K562 (cell line): ENCODE measurements at regions not wholly inside any gene's neighbourhood (a gene's known extent, or its start where the extent isn't known, plus 50 kb on each side); places are given as distances from the start of the nearest gene placed in this dataset.

Source experiments
- ATAC-seq: fragments of 200-7000 bp; cut with Tn5 transposase; 3 replicates; pipeline ENCODE4 v1.9.1; 2020; ENCODE audit warnings: moderate library complexity
- BruUV-seq: library from RNA; stranded (reverse); fragments of 400-500 nt; replicated peaks from 2 replicates; lab custom pipeline; 2021; lab: Mats Ljungman, UMichigan
- CTCF ChIA-PET: fragments of 300-600 bp; formaldehyde crosslinking; extraction: SDS; loops from one replicate; lab custom pipeline; 2021; ENCODE audit warnings: low intra/inter-chr PET ratio; lab: Yijun Ruan, JAX
- POLR2A ChIA-PET: fragments of 300-600, 350-650 bp; sonication (Branson Sonifier 250); formaldehyde crosslinking; extraction: SDS; loops from one replicate; lab custom pipeline; 2021; ENCODE audit warnings: antibody characterized with exemption, inconsistent platforms; lab: Yijun Ruan, JAX
- DNase-seq, 4 experiments: peaks; one replicate each; pipeline versions ENCODE4 v3.0.0 to v3.0.0-alpha.2; 2011 to 2018; ENCODE audit warnings: low spot score in 3 of 4, mixed read lengths in 3 of 4; ENCODE audit errors: extremely low read depth in 1 of 4
- FAIRE-seq: peaks from 2 replicates; lab custom pipeline; 2011; peaks lifted over from hg19 to GRCh38; lab: Jason Lieb, UNC
- H2AFZ ChIP-seq: 2 replicates; pipeline ENCODE4 v1.6.0; 2011; ENCODE audit warnings: low read depth, low read length, control low read depth, inconsistent platforms
- H3K27ac ChIP-seq: fragments of 200-600 bp; 3 replicates; pipeline ENCODE4 v1.8.0; 2011; ENCODE audit warnings: low read depth, mild to moderate bottlenecking, control low read depth, inconsistent platforms, low read length, moderate library complexity, mixed read lengths; ENCODE audit errors: extremely low read depth
- H3K27me3 ChIP-seq, 2 experiments: fragments of 300-600 bp in 1 of 2; 2 replicates in 1 of 2; 3 replicates in 1 of 2; pipeline versions ENCODE4 v1.6.0 to v1.8.0; 2011; ENCODE audit warnings: inconsistent platforms in 2 of 2, low read length in 2 of 2, mild to moderate bottlenecking in 1 of 2, mixed read lengths in 1 of 2, moderate library complexity in 1 of 2; ENCODE audit not compliant: control insufficient read depth in 2 of 2, insufficient read depth in 2 of 2
- H3K36me3 ChIP-seq: fragments of 300-600 bp; 3 replicates; pipeline ENCODE4 v1.8.0; 2011; ENCODE audit warnings: mild to moderate bottlenecking, low read length, inconsistent platforms; ENCODE audit not compliant: control insufficient read depth, insufficient read depth
- H3K4me1 ChIP-seq, 2 experiments: fragments of 200-600 bp in 1 of 2; replicated peaks in 1 of 2; 2 replicates in 1 of 2; 3 replicates in 1 of 2; pipeline versions ENCODE4 v1.5.1 to v1.8.0; 2011; ENCODE audit warnings: inconsistent platforms in 2 of 2, low read length in 2 of 2, mild to moderate bottlenecking in 1 of 2, mixed read lengths in 1 of 2, moderate library complexity in 1 of 2; ENCODE audit not compliant: control insufficient read depth in 2 of 2, insufficient read depth in 2 of 2
- H3K4me2 ChIP-seq: 2 replicates; pipeline ENCODE4 v1.6.1; 2011; ENCODE audit warnings: low read length, control low read depth, inconsistent platforms, mixed read lengths; ENCODE audit not compliant: insufficient read depth
- H3K4me3 ChIP-seq: fragments of 200-600 bp; sonication (generic), shearing (Covaris generic); 2 replicates; pipeline ENCODE4 v1.5.1; 2016; ENCODE audit warnings: control low read depth, inconsistent platforms
- H3K79me2 ChIP-seq: fragments of 200-600 bp; 3 replicates; pipeline ENCODE4 v1.8.0; 2011; ENCODE audit warnings: low read length, inconsistent platforms; ENCODE audit not compliant: control insufficient read depth, insufficient read depth
- H3K9ac ChIP-seq, 2 experiments: 2 replicates each; pipeline versions ENCODE4 v1.6.0 to v1.6.1; 2011; ENCODE audit warnings: low read depth in 2 of 2, low read length in 2 of 2, control low read depth in 1 of 2, inconsistent platforms in 1 of 2, mild to moderate bottlenecking in 1 of 2, mixed read lengths in 1 of 2; ENCODE audit not compliant: insufficient read depth in 1 of 2
- H3K9me1 ChIP-seq: one replicate; pipeline ENCODE4 v1.6.0; 2011; ENCODE audit warnings: inconsistent platforms, mild to moderate bottlenecking, low read length, moderate library complexity; ENCODE audit not compliant: control insufficient read depth, insufficient read depth
- H3K9me3 ChIP-seq: replicated peaks from 2 replicates; pipeline ENCODE4 v1.5.1; 2011; ENCODE audit warnings: low read depth, low read length, inconsistent platforms; ENCODE audit not compliant: control insufficient read depth, insufficient read depth
- H4K20me1 ChIP-seq: replicated peaks from 2 replicates; pipeline ENCODE4 v1.6.1; 2011; ENCODE audit warnings: low read length, inconsistent platforms, mixed read lengths; ENCODE audit not compliant: control insufficient read depth, insufficient read depth
- NFXL1 ChIP-seq: fragments of 450-650 bp; formaldehyde crosslinking; IDR thresholded peaks from 2 replicates; pipeline ENCODE4 v1.4.0; 2021; ENCODE audit warnings: mild to moderate bottlenecking
- NR4A1 ChIP-seq, 2 experiments: fragments of 250-450 bp in 1 of 2; fragments of 450-650 bp in 1 of 2; sonication (Bioruptor Pico) in 1 of 2; IDR thresholded peaks; 2 replicates each; pipeline versions ENCODE4 v1.4.0 to v1.6.1; 2016 to 2020; ENCODE audit warnings: mild to moderate bottlenecking in 2 of 2, missing compliant biosample characterization in 1 of 2, missing genetic modification characterization in 1 of 2, moderate library complexity in 1 of 2
- SFPQ ChIP-seq: fragments of 200-400 bp; formaldehyde crosslinking; IDR thresholded peaks from 2 replicates; pipeline ENCODE4 v1.6.1; 2017; ENCODE audit warnings: mild to moderate bottlenecking, low read depth, low read length, moderate library complexity
- ZNF740 ChIP-seq, 3 experiments: fragments of 200-800 bp in 1 of 3; sonication (Bioruptor generic) in 1 of 3; sonication (generic) in 1 of 3; formaldehyde crosslinking in 1 of 3; IDR thresholded peaks; 2 replicates each; pipeline versions ENCODE4 v1.6.1 to v1.8.0; 2016 to 2022; ENCODE audit warnings: mild to moderate bottlenecking in 2 of 3, missing compliant biosample characterization in 2 of 3, missing genetic modification characterization in 2 of 3, missing genetic modification reagents in 1 of 3
- WGBS: fragments of 100-300 bp; shearing (Covaris generic); methylation state at CpG from one replicate; pipeline ENCODE4 v1.1.6; 2016; ENCODE audit warnings: low coverage, mixed read lengths; ENCODE audit not compliant: insufficient coverage; ENCODE audit errors: missing lambda C conversion rate; 5-methylcytosine and 5-hydroxymethylcytosine counted together
- in situ Hi-C: fragments of 300-500 bp; cut with MboI; formaldehyde crosslinking; loops from 4 replicates; pipeline ENCODE4 v1.15.0; 2018; ENCODE audit warnings: inconsistent platforms, mixed read lengths
- intact Hi-C: fragments of 100-400 bp; cut with micrococcal nuclease; formaldehyde crosslinking; loops from 2 replicates; pipeline ENCODE4 v1.14.2; 2022
- TF ChIP-seq, protein P1 (sequence below): fragments of 250-450 bp; sonication (Bioruptor Pico); IDR thresholded peaks from 2 replicates; pipeline ENCODE4 v1.5.0; 2021

GRCh38 chr20:52787962-52788361, 184.2 kb upstream of the TSHZ2 start (continued):
- TF ChIP-seq SFPQ (no peak), NR4A1 (CRISPR knock-in tag; IDR thresholded peaks at IDR 0.05) (no peak), NR4A1 (tag; IDR thresholded peaks at IDR 0.05) (no peak), NFXL1 (no peak), ZNF740 (CRISPR knock-in tag; IDR thresholded peaks at IDR 0.05) (no peak), ZNF740 (tag; IDR thresholded peaks at IDR 0.05) (no peak)
- TF ChIP-seq, all 486 proteins: peak for 0

DNA sequence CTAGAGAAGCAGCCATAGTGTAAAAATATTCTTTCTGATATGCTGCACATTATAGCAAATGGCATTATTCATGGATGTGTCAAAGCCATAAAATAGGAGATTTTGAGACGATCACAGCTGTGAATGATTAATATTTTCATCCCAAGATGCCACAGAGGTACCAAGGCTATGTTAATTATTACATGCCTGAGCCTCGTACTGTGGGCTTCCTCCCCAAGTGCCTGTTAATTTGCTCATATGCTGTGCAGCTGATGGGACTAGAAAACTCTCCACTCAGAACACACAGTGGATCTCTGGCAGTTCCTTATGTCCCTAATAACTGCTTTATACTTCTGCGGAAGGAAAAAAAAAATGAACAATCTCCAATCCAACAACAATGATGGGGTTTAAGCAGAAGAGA, 184.9 kb upstream of the TSHZ2 start:
- ChIA-PET CTCF (no interaction called here), POLR2A (interaction anchor here (1.8 kb wide), 1 partner anchor 9 kb away, joined by 4 read pairs; no protein-coding TSS in a partner anchor)
- Histone ChIP-seq H3K4me3 (no peak overlapping the region), H3K9me1 (no peaks in the 10 kb centered on the region), H3K4me1 (no peaks in the 10 kb centered on the region), H3K27me3 (no peaks in the 10 kb centered on the region; a peak in 1 of 5 replicates), H3K4me2 (no peak overlapping the region), H2AFZ (no peak overlapping the region), H3K9me3 (no peaks in the 10 kb centered on the region), H3K36me3 (no peaks in the 10 kb centered on the region), H4K20me1 (no peaks in the 10 kb centered on the region), H3K79me2 (no peaks in the 10 kb centered on the region), H3K27ac (no peak overlapping the region), H3K9ac (no peak overlapping the region)
- 0% methylated on average over 3 of the region's 3 CpGs for WGBS
- no peak for ATAC-seq
- TF ChIP-seq, protein P1, sequence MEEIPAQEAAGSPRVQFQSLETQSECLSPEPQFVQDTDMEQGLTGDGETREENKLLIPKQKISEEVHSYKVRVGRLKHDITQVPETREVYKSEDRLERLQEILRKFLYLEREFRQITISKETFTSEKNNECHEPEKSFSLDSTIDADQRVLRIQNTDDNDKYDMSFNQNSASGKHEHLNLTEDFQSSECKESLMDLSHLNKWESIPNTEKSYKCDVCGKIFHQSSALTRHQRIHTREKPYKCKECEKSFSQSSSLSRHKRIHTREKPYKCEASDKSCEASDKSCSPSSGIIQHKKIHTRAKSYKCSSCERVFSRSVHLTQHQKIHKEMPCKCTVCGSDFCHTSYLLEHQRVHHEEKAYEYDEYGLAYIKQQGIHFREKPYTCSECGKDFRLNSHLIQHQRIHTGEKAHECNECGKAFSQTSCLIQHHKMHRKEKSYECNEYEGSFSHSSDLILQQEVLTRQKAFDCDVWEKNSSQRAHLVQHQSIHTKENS, result no peak
- FAIRE-seq, result no peak
- DNase-seq, result no peak
- BruUV-seq, result no TSS peak
- in situ Hi-C loops, result no loop called here
- intact Hi-C loops, result no loop called here
